ENCODE measurements at regions not wholly inside any gene's neighbourhood (a gene's known extent, or its start where the extent isn't known, plus 50 kb on each side); places are given as distances from the start of the nearest gene placed in this dataset.

DNA sequence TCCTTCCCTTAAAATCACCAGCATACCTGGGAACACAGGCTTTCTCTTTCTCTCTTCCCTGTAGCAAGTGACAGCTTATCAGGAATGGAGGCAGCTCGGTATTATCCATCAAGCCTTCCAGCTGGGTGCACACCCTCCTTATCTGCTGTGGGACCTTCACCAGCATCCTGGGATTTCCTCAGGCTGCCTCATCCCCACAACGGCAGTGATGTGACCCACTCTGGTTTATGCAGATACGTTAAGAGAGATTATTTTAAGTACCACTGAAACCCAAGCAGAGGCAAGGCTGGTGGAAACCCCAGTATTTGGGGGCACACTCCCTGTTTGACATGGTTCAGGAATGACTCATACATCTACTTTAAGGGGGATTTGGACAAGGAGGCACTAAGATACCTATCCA, 192.1 kb downstream of the TM9SF2 start:
- Mint-ChIP-seq H3K9me3 (no peaks in the 10 kb centered on the region), H3K27me3 (ENCODE audit: low read depth) (peaks cover 62% of the 10 kb centered on the region), H3K4me3 (no peak overlapping the region), H3K36me3 (ENCODE audit: low read depth) (no peaks in the 10 kb centered on the region), H3K4me1 (peaks cover 67% of the 10 kb centered on the region), H3K27ac (ENCODE audit: unreplicated experiment) (peak overlapping the region; percentile 58)
- no peak for DNase-seq (ENCODE audit: low read depth, low spot score)
- TF ChIP-seq CTCF (conservative IDR thresholded peaks at IDR 0.05): no peak

DNA sequence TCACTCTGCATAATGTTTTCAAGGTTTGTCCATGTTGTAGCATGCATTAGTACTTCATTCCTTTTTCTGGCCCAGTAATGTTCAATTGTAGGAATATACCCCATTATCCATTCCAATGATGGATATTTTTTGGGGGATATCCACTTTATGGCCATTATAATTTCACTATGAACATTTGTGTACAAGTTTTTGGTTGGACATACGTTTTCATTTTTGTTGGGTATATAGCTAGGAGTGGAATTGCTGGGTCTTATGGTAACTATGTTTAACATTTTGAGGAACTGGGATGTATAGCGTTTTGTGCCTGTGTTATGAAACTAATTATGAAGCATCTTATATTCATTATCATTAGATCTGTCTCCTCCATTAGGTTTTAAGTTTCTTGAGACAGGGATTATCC, 191.6 kb downstream of the TM9SF2 start:
- Mint-ChIP-seq H3K4me3 (no peak overlapping the region), H3K27ac (ENCODE audit: unreplicated experiment) (no peak overlapping the region), H3K9me3 (no peaks in the 10 kb centered on the region), H3K27me3 (ENCODE audit: low read depth) (peaks cover 64% of the 10 kb centered on the region), H3K4me1 (peaks cover 66% of the 10 kb centered on the region), H3K36me3 (ENCODE audit: low read depth) (no peaks in the 10 kb centered on the region)
- no peak for TF ChIP-seq CTCF (conservative IDR thresholded peaks at IDR 0.05)
- no peak for DNase-seq (ENCODE audit: low read depth, low spot score)

- H3K27me3 Mint-ChIP-seq (ENCODE audit: low read depth): peaks cover 73% of the 10 kb centered on the region
- DNase-seq (ENCODE audit: low read depth, low spot score): no peak
- peak overlapping the region; percentile 81 for H3K27ac Mint-ChIP-seq (ENCODE audit: unreplicated experiment)
- H3K36me3 Mint-ChIP-seq (ENCODE audit: low read depth): no peaks in the 10 kb centered on the region
- TF ChIP-seq CTCF (conservative IDR thresholded peaks at IDR 0.05): no peak
- H3K4me3 Mint-ChIP-seq: peak overlapping the region; percentile 37
- peaks cover 78% of the 10 kb centered on the region for H3K4me1 Mint-ChIP-seq
- H3K9me3 Mint-ChIP-seq: no peaks in the 10 kb centered on the region
Measured at GRCh38 chr13:99691552-99691951, 190.3 kb downstream of the TM9SF2 start.

DNA sequence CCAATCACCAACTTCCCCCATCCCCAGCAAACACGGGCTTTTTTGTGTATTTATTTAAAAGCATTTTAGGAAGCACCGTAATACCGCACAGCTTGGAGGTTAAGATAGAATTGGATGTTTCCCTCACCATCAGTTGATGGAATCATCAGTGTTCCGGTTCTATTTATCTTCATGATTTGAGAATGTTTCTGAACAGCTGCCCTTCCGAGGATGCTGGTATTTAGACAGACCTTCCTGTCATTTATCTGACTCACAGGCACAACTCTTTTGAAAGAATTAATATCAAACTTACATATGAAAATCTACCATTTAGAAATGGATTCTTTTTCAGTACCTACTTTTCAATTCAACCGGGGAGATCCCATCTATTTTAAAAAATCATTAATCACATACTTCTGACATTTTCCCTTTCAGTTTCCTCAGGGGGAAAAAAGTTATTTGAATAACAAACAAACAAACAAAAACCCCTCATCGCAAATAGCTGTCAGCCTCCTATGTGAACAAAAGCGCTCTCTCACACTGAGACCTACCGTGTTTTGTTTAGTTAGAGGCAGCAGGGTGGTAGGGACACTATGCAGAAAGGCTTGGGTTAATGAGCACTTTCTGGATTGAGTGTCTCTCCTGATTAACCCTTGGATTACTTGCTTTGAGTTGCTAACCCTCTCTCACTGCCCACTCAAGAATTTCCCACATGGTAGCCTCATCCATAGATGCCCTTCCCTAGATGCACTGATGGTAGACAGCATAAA, 189.3 kb downstream of the TM9SF2 start:
- H3K4me3 Mint-ChIP-seq: peak overlapping the region; percentile 61
- H3K27me3 Mint-ChIP-seq (ENCODE audit: low read depth): peaks cover 77% of the 10 kb centered on the region

DNA sequence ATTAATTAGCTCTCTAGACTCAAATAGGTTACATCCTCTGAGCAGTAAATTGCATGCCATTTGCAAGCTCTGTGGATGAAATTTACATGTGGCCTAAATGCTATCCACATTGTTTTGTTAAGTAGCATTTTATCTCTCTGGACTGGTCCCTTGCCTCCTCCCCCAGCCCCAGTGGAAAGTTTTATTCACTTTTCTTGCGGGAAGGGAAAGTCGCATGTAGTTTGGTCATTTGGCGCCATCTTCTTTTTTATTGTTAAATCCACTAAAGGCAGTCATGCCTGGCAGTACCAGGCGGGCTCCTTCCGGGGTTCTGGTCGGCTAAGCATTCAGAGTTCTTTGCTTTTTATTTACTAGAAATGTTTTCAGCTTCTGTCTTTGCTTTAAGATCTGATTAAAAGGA, 188.7 kb downstream of the TM9SF2 start:
- no peak for DNase-seq (ENCODE audit: low read depth, low spot score)
- no peaks in the 10 kb centered on the region for H3K36me3 Mint-ChIP-seq (ENCODE audit: low read depth)
- peak overlapping the region; percentile 61 for H3K4me3 Mint-ChIP-seq
- H3K4me1 Mint-ChIP-seq: peaks cover 85% of the 10 kb centered on the region
- no peaks in the 10 kb centered on the region for H3K9me3 Mint-ChIP-seq
- peaks cover 79% of the 10 kb centered on the region for H3K27me3 Mint-ChIP-seq (ENCODE audit: low read depth)
- H3K27ac Mint-ChIP-seq (ENCODE audit: unreplicated experiment): peak overlapping the region; percentile 94
- no peak for TF ChIP-seq CTCF (conservative IDR thresholded peaks at IDR 0.05)

More for the DNA sequence above, 189.3 kb downstream of the TM9SF2 start:
- Mint-ChIP-seq H3K27ac (ENCODE audit: unreplicated experiment) (peak overlapping the region; percentile 39), H3K36me3 (ENCODE audit: low read depth) (no peaks in the 10 kb centered on the region), H3K4me1 (peaks cover 85% of the 10 kb centered on the region), H3K9me3 (no peaks in the 10 kb centered on the region)
- TF ChIP-seq CTCF (conservative IDR thresholded peaks at IDR 0.05): no peak
- no peak for DNase-seq (ENCODE audit: low read depth, low spot score)
